ENCODE measurements at regions not wholly inside any gene's neighbourhood (a gene's known extent, or its start where the extent isn't known, plus 50 kb on each side); places are given as distances from the start of the nearest gene placed in this dataset.

DNA sequence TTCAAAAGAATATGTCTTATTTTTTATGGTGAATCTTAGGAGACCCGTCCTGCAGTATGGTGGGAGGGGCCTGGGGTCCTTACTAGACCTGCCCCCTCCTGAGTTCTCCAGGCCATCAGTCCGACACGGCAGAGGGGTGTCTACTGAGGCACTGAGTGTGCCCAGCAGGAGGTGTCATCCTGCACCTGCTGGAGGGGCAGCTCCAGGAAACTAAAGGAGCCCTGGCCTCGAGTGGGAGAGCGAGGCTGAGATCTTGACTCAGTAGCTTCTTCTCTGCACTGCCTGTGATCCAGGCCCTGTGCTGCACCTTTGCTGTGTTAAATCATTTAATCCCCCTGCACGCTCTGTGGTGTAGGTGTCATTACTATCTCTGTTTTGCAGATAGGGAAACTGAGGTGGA, 587.7 kb downstream of the PTPRU start:
- TF ChIP-seq POLR2A (IDR thresholded peaks at IDR 0.05; ENCODE audit: low read length) (no peak), GATA1 (IDR thresholded peaks at IDR 0.05; ENCODE audit: low read depth, low read length) (no peak)

All from erythroblast (primary cell).